PFSK-1 (cell line): ENCODE measurements at regions not wholly inside any gene's neighbourhood (a gene's known extent, or its start where the extent isn't known, plus 50 kb on each side); places are given as distances from the start of the nearest gene placed in this dataset.

Source experiments
- FOXP2 ChIP-seq: optimal IDR thresholded peaks from 2 replicates; pipeline ENCODE3; 2011; ENCODE audit warnings: borderline replicate concordance, control low read depth, inconsistent platforms; ENCODE audit not compliant: insufficient read depth; ENCODE audit errors: extremely low read length, extremely low read depth
- POLR2AphosphoS5 ChIP-seq: IDR thresholded peaks from 2 replicates; pipeline ENCODE4 v1.6.1; 2012; ENCODE audit warnings: low read depth, mild to moderate bottlenecking, control low read depth, low read length, moderate library complexity
- SIN3A ChIP-seq: IDR thresholded peaks from 2 replicates; pipeline ENCODE4 v1.6.1; 2012; ENCODE audit warnings: mild to moderate bottlenecking, low read length, moderate library complexity, borderline replicate concordance; ENCODE audit not compliant: insufficient read depth
- TAF1 ChIP-seq: IDR thresholded peaks from 2 replicates; pipeline ENCODE4 v1.6.1; 2012; ENCODE audit warnings: low read length, control low read depth, borderline replicate concordance; ENCODE audit not compliant: insufficient read depth
- TF ChIP-seq, protein P1 (sequence below), 2 experiments: IDR thresholded peaks; 2 replicates each; pipeline versions ENCODE4 v1.6.1 to v1.8.0; 2011 to 2012; ENCODE audit warnings: low read depth in 2 of 2, low read length in 2 of 2, control low read depth in 1 of 2, inconsistent platforms in 1 of 2, mild to moderate bottlenecking in 1 of 2, moderate library complexity in 1 of 2; ENCODE audit not compliant: insufficient read depth in 1 of 2

DNA sequence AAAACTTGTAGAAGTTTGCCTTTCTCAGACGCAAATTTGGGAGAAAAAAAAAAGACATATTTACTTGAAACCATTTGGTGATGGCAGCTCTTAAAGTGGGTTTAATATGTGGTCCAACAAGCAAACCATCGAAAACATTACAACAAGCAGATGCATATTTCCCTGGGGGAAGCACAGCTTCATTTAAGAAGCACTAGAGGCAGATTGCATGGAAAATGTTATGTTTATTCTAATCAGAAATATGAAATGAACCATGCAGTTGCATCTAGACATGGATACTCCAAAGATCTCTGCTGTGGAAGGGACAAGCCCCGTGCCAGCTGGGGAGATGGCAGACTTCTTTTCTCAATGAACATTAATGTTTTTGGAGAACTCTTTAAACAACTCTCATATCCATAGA lies 57.4 kb upstream of the PARVA start:
- TF ChIP-seq POLR2AphosphoS5 (no peak), FOXP2 (no peak), SIN3A (no peak), TAF1 (no peak)
- TF ChIP-seq, protein P1, sequence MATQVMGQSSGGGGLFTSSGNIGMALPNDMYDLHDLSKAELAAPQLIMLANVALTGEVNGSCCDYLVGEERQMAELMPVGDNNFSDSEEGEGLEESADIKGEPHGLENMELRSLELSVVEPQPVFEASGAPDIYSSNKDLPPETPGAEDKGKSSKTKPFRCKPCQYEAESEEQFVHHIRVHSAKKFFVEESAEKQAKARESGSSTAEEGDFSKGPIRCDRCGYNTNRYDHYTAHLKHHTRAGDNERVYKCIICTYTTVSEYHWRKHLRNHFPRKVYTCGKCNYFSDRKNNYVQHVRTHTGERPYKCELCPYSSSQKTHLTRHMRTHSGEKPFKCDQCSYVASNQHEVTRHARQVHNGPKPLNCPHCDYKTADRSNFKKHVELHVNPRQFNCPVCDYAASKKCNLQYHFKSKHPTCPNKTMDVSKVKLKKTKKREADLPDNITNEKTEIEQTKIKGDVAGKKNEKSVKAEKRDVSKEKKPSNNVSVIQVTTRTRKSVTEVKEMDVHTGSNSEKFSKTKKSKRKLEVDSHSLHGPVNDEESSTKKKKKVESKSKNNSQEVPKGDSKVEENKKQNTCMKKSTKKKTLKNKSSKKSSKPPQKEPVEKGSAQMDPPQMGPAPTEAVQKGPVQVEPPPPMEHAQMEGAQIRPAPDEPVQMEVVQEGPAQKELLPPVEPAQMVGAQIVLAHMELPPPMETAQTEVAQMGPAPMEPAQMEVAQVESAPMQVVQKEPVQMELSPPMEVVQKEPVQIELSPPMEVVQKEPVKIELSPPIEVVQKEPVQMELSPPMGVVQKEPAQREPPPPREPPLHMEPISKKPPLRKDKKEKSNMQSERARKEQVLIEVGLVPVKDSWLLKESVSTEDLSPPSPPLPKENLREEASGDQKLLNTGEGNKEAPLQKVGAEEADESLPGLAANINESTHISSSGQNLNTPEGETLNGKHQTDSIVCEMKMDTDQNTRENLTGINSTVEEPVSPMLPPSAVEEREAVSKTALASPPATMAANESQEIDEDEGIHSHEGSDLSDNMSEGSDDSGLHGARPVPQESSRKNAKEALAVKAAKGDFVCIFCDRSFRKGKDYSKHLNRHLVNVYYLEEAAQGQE (IDR thresholded peaks at IDR 0.05; ENCODE audit: insufficient read depth in 1 of 2, low read depth in 2 of 2, low read length in 2 of 2): no peak

DNA sequence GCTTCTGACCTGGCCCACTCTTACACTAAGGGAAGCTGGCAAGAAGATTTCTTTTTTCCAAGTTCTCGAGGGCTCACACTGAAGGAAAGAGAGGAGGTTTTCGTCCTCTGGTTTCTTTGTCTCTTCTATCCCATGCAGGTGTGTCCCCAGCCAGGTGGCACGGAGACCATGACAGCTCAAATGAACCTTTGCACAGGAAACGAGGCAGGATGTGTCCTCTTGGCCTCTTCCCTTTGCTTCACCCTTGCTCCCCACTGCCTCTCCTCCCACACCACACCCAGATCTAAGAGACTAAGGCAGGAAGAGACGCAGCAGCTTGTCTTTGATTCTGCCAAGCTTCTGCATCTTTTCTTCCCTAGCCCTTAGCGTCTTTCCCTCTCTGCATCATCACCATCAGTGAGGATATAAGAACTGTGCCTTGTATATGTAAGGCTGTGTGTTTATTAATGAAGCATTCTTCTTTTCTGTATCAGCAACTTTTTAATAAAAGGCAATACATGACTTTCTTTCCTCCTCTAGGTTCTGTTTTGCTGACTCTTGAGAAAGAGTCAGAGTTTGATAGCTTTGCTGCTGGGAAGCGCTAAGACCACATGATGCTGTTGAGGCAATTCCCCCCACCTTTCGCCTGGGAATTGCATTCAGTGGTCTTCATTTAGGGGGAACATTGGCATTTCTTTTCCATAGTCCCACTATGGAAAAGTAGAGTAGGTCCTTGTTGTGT lies 56.0 kb upstream of the PARVA start:
- TF ChIP-seq SIN3A (no peak), POLR2AphosphoS5 (no peak)
- TF ChIP-seq, protein P1 (IDR thresholded peaks at IDR 0.05; ENCODE audit: insufficient read depth in 1 of 2, low read depth in 2 of 2, low read length in 2 of 2): no peak

DNA sequence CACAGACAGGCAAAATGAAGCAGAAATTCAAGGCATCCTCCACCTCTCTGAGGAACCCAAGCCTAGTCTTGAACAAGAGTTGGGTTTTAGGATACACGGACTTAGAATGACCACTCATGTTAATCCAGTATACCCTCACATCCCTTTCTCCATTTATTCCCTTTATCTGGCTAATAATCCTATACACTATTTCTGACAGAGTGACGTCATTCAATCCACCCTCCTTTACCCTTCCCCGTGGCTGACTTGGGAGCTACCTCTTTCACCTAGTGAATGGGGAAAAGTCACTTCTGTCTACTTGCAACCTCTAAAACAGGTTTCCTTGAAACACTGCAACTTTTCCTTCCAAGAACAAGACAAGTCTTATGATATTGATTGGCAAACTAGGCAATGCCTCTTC lies 52.8 kb upstream of the PARVA start:
- TF ChIP-seq POLR2AphosphoS5: no peak
- no peak for TF ChIP-seq SIN3A
- no peak for TF ChIP-seq TAF1
- no peak for TF ChIP-seq FOXP2
- TF ChIP-seq, protein P1 (IDR thresholded peaks at IDR 0.05; ENCODE audit: insufficient read depth in 1 of 2, low read depth in 2 of 2, low read length in 2 of 2): no peak
